ENCODE measurements at regions not wholly inside any gene's neighbourhood (a gene's known extent, or its start where the extent isn't known, plus 50 kb on each side); places are given as distances from the start of the nearest gene placed in this dataset.

GRCh38 chr12:87127272-87127671, 871.1 kb upstream of the MGAT4C start:
- Mint-ChIP-seq H3K4me3 (no peak overlapping the region), H3K27me3 (no peaks in the 10 kb centered on the region), H3K27ac (no peak overlapping the region), H3K36me3 (ENCODE audit: low read depth) (no peaks in the 10 kb centered on the region), H3K9me3 (peaks cover 8% of the 10 kb centered on the region), H3K4me1 (no peaks in the 10 kb centered on the region)
- ChIA-PET CTCF (no interaction called here), POLR2A (no interaction called here)
- no peak for ATAC-seq (ENCODE audit: low read depth)
- no peak for DNase-seq
- TF ChIP-seq, protein P1, sequence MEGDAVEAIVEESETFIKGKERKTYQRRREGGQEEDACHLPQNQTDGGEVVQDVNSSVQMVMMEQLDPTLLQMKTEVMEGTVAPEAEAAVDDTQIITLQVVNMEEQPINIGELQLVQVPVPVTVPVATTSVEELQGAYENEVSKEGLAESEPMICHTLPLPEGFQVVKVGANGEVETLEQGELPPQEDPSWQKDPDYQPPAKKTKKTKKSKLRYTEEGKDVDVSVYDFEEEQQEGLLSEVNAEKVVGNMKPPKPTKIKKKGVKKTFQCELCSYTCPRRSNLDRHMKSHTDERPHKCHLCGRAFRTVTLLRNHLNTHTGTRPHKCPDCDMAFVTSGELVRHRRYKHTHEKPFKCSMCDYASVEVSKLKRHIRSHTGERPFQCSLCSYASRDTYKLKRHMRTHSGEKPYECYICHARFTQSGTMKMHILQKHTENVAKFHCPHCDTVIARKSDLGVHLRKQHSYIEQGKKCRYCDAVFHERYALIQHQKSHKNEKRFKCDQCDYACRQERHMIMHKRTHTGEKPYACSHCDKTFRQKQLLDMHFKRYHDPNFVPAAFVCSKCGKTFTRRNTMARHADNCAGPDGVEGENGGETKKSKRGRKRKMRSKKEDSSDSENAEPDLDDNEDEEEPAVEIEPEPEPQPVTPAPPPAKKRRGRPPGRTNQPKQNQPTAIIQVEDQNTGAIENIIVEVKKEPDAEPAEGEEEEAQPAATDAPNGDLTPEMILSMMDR (IDR thresholded peaks at IDR 0.05) = no peak
- intact Hi-C loops (cut with micrococcal nuclease) = no loop called here

GRCh38 chr12:87121896-87122295, 865.7 kb upstream of the MGAT4C start:
- Mint-ChIP-seq H3K27ac (no peak overlapping the region), H3K4me3 (no peak overlapping the region), H3K36me3 (ENCODE audit: low read depth) (no peaks in the 10 kb centered on the region), H3K27me3 (no peaks in the 10 kb centered on the region), H3K4me1 (no peaks in the 10 kb centered on the region), H3K9me3 (peaks cover 8% of the 10 kb centered on the region)
- intact Hi-C loops (cut with micrococcal nuclease) = no loop called here
- DNase-seq (no peak), ATAC-seq (ENCODE audit: low read depth) (no peak)
- ChIA-PET POLR2A (no interaction called here), CTCF (no interaction called here)
- TF ChIP-seq, protein P1 (IDR thresholded peaks at IDR 0.05) = no peak

DNA sequence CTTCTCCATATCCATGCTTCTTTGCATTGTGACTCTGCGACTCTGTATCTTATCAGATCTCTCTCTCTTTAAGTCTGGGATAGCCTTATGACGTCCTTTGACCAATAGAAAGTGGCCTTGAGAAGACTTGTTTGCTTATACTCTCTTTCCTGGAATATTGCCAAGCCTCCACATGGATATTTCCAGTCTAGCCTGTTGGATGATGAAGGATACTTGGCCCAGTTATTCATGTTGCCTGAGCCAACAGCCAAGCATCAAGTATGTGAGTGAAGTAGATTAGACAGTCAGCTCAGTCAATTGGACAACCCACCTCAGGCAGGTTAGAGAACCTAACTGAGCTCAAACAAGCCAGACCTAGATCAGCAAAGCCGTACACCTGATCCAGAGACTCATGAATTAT, 864.2 kb upstream of the MGAT4C start:
- DNase-seq = no peak
- Mint-ChIP-seq H3K9me3 (peaks cover 11% of the 10 kb centered on the region), H3K4me1 (no peaks in the 10 kb centered on the region), H3K36me3 (ENCODE audit: low read depth) (no peaks in the 10 kb centered on the region), H3K27me3 (no peaks in the 10 kb centered on the region), H3K27ac (no peak overlapping the region), H3K4me3 (no peak overlapping the region)
- ATAC-seq (ENCODE audit: low read depth) = no peak
- ChIA-PET POLR2A (no interaction called here), CTCF (no interaction called here)
- TF ChIP-seq, protein P1 (IDR thresholded peaks at IDR 0.05) = no peak
- intact Hi-C loops (cut with micrococcal nuclease) = no loop called here

GRCh38 chr12:87119713-87120112, 863.5 kb upstream of the MGAT4C start:
- ChIA-PET POLR2A (no interaction called here), CTCF (no interaction called here)
- no peaks in the 10 kb centered on the region for H3K36me3 Mint-ChIP-seq (ENCODE audit: low read depth)
- TF ChIP-seq, protein P1 (IDR thresholded peaks at IDR 0.05) = no peak
- no peaks in the 10 kb centered on the region for H3K4me1 Mint-ChIP-seq
- DNase-seq = no peak
- H3K27ac Mint-ChIP-seq = no peak overlapping the region
- H3K9me3 Mint-ChIP-seq = peaks cover 6% of the 10 kb centered on the region
- no peaks in the 10 kb centered on the region for H3K27me3 Mint-ChIP-seq
- no peak for ATAC-seq (ENCODE audit: low read depth)
- H3K4me3 Mint-ChIP-seq = no peak overlapping the region
- intact Hi-C loops (cut with micrococcal nuclease) = no loop called here

DNA sequence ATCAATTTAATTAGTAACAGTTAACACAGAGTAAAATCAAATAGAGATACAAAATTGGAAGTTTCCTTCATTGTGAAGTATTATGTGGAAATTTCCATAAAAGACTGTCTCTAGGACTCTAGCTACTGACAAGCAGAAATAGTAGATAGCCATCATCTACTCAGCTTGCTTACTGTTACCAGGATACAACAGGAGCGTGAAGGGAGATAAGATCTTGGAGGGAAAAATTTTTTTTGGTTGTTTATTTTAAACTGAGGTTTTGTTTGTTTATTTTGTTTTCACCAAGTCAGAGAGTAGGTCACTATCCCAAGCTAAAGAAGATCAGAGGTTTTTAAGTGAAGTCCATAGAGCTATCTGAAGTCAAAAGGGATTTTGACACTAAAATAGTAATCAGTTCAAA, 861.3 kb upstream of the MGAT4C start:
- Mint-ChIP-seq H3K9me3 (peaks cover 4% of the 10 kb centered on the region), H3K27me3 (no peaks in the 10 kb centered on the region), H3K4me3 (no peak overlapping the region), H3K4me1 (no peaks in the 10 kb centered on the region), H3K27ac (no peak overlapping the region), H3K36me3 (ENCODE audit: low read depth) (no peaks in the 10 kb centered on the region)
- POLR2A ChIA-PET = no interaction called here
- CTCF ChIA-PET = no interaction called here
- ATAC-seq (ENCODE audit: low read depth) (no peak), DNase-seq (no peak)
- TF ChIP-seq, protein P1 (IDR thresholded peaks at IDR 0.05) = no peak
- intact Hi-C loops (cut with micrococcal nuclease) = no loop called here
